H9 (cell line): ENCODE measurements at regions not wholly inside any gene's neighbourhood (a gene's known extent, or its start where the extent isn't known, plus 50 kb on each side); places are given as distances from the start of the nearest gene placed in this dataset.

ENCODE experiments used
- DNase-seq: peaks from one replicate; pipeline ENCODE4 v3.0.0-alpha.2; 2017
- H2AFZ ChIP-seq: one replicate; pipeline ENCODE4 v1.6.1; 2013; ENCODE audit warnings: mild to moderate bottlenecking, low read length, control low read depth, moderate library complexity
- H2AK5ac ChIP-seq: 2 replicates; pipeline ENCODE4 v1.6.1; 2013; ENCODE audit warnings: low read length, control low read depth, mixed read lengths; ENCODE audit not compliant: insufficient read length
- H2BK120ac ChIP-seq: one replicate; pipeline ENCODE4 v1.6.1; 2013; ENCODE audit warnings: low read depth, mild to moderate bottlenecking, low read length, control low read depth, inconsistent platforms; ENCODE audit not compliant: poor library complexity, severe bottlenecking
- H2BK12ac ChIP-seq: 2 replicates; pipeline ENCODE4 v1.6.1; 2013; ENCODE audit warnings: low read length, control low read depth, mixed read lengths, low read depth; ENCODE audit not compliant: insufficient read length
- H2BK15ac ChIP-seq: 2 replicates; pipeline ENCODE4 v1.6.1; 2013; ENCODE audit warnings: low read depth, low read length, control low read depth
- H2BK20ac ChIP-seq: one replicate; pipeline ENCODE4 v1.6.1; 2013; ENCODE audit warnings: low read depth, mild to moderate bottlenecking, low read length, control low read depth, inconsistent platforms; ENCODE audit not compliant: poor library complexity, severe bottlenecking
- H2BK5ac ChIP-seq: 2 replicates; pipeline ENCODE4 v1.6.1; 2013; ENCODE audit warnings: low read length, control low read depth, mixed read lengths; ENCODE audit not compliant: insufficient read length
- H3K14ac ChIP-seq: 2 replicates; pipeline ENCODE4 v1.6.1; 2013; ENCODE audit warnings: low read length, control low read depth; ENCODE audit not compliant: insufficient read depth
- H3K18ac ChIP-seq: 2 replicates; pipeline ENCODE4 v1.6.1; 2013; ENCODE audit warnings: low read depth, mild to moderate bottlenecking, mixed read lengths, low read length, control low read depth; ENCODE audit not compliant: insufficient read length
- H3K23ac ChIP-seq: 2 replicates; pipeline ENCODE4 v1.6.1; 2013; ENCODE audit warnings: low read length, control low read depth, mixed read lengths, low read depth; ENCODE audit not compliant: insufficient read length
- H3K23me2 ChIP-seq: 2 replicates; pipeline ENCODE4 v1.6.1; 2013; ENCODE audit warnings: low read depth, mild to moderate bottlenecking, mixed read lengths, low read length, control low read depth; ENCODE audit not compliant: insufficient read length, poor library complexity, severe bottlenecking
- H3K27ac ChIP-seq: 2 replicates; pipeline ENCODE4 v1.5.1; 2013; ENCODE audit warnings: low read length, control low read depth, mixed read lengths, low read depth; ENCODE audit not compliant: insufficient read length
- H3K27me3 ChIP-seq: 2 replicates; pipeline ENCODE4 v1.6.1; 2013; ENCODE audit warnings: low read length, control low read depth, inconsistent platforms; ENCODE audit not compliant: insufficient read depth
- H3K4ac ChIP-seq: 2 replicates; pipeline ENCODE4 v1.6.1; 2013; ENCODE audit warnings: low read depth, mild to moderate bottlenecking, control low read depth, inconsistent platforms, low read length, moderate library complexity
- H3K4me1 ChIP-seq: 2 replicates; pipeline ENCODE4 v1.6.1; 2013; ENCODE audit warnings: low read length, control low read depth, inconsistent platforms; ENCODE audit not compliant: insufficient read depth
- H3K4me2 ChIP-seq: 2 replicates; pipeline ENCODE4 v1.6.1; 2013; ENCODE audit warnings: low read length, control low read depth, mixed read lengths; ENCODE audit not compliant: insufficient read length, insufficient read depth
- H3K56ac ChIP-seq: 2 replicates; pipeline ENCODE4 v1.6.1; 2013; ENCODE audit warnings: low read depth, mild to moderate bottlenecking, mixed read lengths, low read length, control low read depth; ENCODE audit not compliant: insufficient read length
- H3K79me1 ChIP-seq: 2 replicates; pipeline ENCODE4 v1.6.1; 2013; ENCODE audit warnings: low read depth, mild to moderate bottlenecking, moderate library complexity, low read length, control low read depth, inconsistent platforms; ENCODE audit not compliant: insufficient read depth, poor library complexity, severe bottlenecking
- H3K79me2 ChIP-seq: 2 replicates; pipeline ENCODE4 v1.6.1; 2013; ENCODE audit warnings: low read length, control low read depth, inconsistent platforms; ENCODE audit not compliant: insufficient read depth
- H3K9ac ChIP-seq: 2 replicates; pipeline ENCODE4 v1.6.1; 2013; ENCODE audit warnings: low read length, control low read depth, mixed read lengths; ENCODE audit not compliant: insufficient read length; ENCODE audit errors: extremely low read depth
- H3K9me3 ChIP-seq: one replicate; pipeline ENCODE4 v1.6.1; 2013; ENCODE audit warnings: low read depth, low read length, inconsistent platforms; ENCODE audit not compliant: control insufficient read depth
- H3T11ph ChIP-seq: one replicate; pipeline ENCODE4 v1.6.1; 2013; ENCODE audit warnings: mild to moderate bottlenecking, low read length, control low read depth, inconsistent platforms
- H4K20me1 ChIP-seq: one replicate; pipeline ENCODE4 v1.6.1; 2013; ENCODE audit not compliant: control insufficient read depth, insufficient read length, insufficient read depth
- H4K5ac ChIP-seq: 2 replicates; pipeline ENCODE4 v1.6.1; 2013; ENCODE audit warnings: low read depth, mild to moderate bottlenecking, mixed read lengths, low read length, control low read depth; ENCODE audit not compliant: insufficient read length
- H4K8ac ChIP-seq: replicated peaks from 2 replicates; pipeline ENCODE4 v1.6.1; 2013; ENCODE audit warnings: low read length, control low read depth, mixed read lengths, low read depth; ENCODE audit not compliant: insufficient read length
- H4K91ac ChIP-seq: 2 replicates; pipeline ENCODE4 v1.6.1; 2013; ENCODE audit warnings: low read depth, mild to moderate bottlenecking, moderate library complexity, mixed read lengths, low read length, control low read depth; ENCODE audit not compliant: insufficient read length
- H3K27ac Mint-ChIP-seq, 3 experiments: 2 replicates in 2 of 3; 3 replicates in 1 of 3; pipeline ENCODE4 v1.8.0; 2020 to 2021; ENCODE audit warnings: mixed read lengths in 3 of 3, mild to moderate bottlenecking in 1 of 3, moderate library complexity in 1 of 3
- H3K27me3 Mint-ChIP-seq: 2 replicates; pipeline ENCODE4 v1.8.0; 2021; ENCODE audit warnings: low read depth, mild to moderate bottlenecking, moderate library complexity, mixed read lengths
- H3K36me3 Mint-ChIP-seq, 3 experiments: 2 replicates in 2 of 3; 3 replicates in 1 of 3; pipeline ENCODE4 v1.8.0; 2020 to 2021; ENCODE audit warnings: low read depth in 3 of 3, mixed read lengths in 3 of 3; ENCODE audit not compliant: insufficient read depth in 1 of 3
- H3K4me1 Mint-ChIP-seq, 2 experiments: 2 replicates each; pipeline ENCODE4 v1.8.0; 2020; ENCODE audit warnings: mixed read lengths in 2 of 2
- H3K4me3 Mint-ChIP-seq, 2 experiments: 2 replicates in 1 of 2; 3 replicates in 1 of 2; pipeline ENCODE4 v1.8.0; 2020 to 2021; ENCODE audit warnings: mild to moderate bottlenecking in 2 of 2, mixed read lengths in 2 of 2, moderate library complexity in 1 of 2
- H3K9me3 Mint-ChIP-seq, 2 experiments: 2 replicates in 1 of 2; 3 replicates in 1 of 2; pipeline ENCODE4 v1.8.0; 2020; ENCODE audit warnings: mild to moderate bottlenecking in 2 of 2, mixed read lengths in 2 of 2, moderate library complexity in 1 of 2
- WGBS: extraction: QIAGEN DNeasy Blood & Tissue Kit; methylation state at CpG from one replicate; pipeline ENCODE4 v1.1.7; 2013; ENCODE audit warnings: missing lambda C conversion rate, low lambda C conversion rate, mixed read lengths; ENCODE audit not compliant: insufficient read length; ENCODE audit errors: extremely low coverage; 5-methylcytosine and 5-hydroxymethylcytosine counted together
- TF ChIP-seq, protein P1 (sequence below): fragments of 200-600 bp; sonication (generic); conservative IDR thresholded peaks from 3 replicates; pipeline ENCODE4 v1.8.0; 2021; ENCODE audit warnings: antibody characterized with exemption, mild to moderate bottlenecking

DNA sequence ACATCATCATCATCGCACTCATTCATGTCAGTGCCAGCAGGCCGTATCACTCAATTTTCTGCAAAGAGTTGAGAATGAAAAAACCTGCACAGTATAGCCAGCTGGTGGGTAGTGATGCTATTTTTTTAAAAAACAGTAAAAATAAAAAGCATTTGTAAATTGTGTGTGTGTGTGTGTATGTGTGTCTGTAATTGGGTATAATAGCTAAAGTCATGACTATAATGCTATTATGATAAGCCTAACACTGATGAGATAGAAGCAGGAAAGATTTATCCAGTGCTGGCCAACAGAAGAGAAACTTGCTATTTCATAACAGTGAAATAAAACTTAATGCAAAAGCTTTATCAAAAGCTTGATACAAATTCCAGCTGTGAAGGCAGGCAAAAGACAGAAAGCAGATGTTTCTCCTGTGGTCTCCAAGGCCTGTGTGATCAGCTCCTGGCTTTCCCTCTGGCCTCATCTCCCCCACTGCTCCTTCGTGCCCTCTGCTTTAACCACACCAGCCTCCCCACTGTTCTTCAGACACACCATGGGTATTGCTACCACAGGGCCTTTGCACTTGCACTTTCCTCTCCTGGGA is 206.2 kb upstream of the IRX5 start:
- no peaks in the 10 kb centered on the region for H3K9me3 Mint-ChIP-seq
- Histone ChIP-seq H3K27ac (no peak overlapping the region), H2AFZ (no peak overlapping the region), H3K4me2 (no peak overlapping the region), H3K4me1 (no peaks in the 10 kb centered on the region), H3K4ac (no peak overlapping the region), H3K56ac (no peak overlapping the region), H3T11ph (no peak overlapping the region), H3K27me3 (no peaks in the 10 kb centered on the region), H3K79me1 (no peaks in the 10 kb centered on the region), H2BK120ac (no peak overlapping the region), H4K91ac (no peak overlapping the region), H3K18ac (no peak overlapping the region), H3K14ac (no peak overlapping the region; the same call in 1 of the 2 replicates), H2BK5ac (no peak overlapping the region), H3K9ac (no peak overlapping the region), H2BK15ac (no peak overlapping the region), H4K5ac (no peak overlapping the region), H3K23ac (no peak overlapping the region), H4K20me1 (no peaks in the 10 kb centered on the region), H3K9me3 (no peaks in the 10 kb centered on the region), H3K23me2 (no peaks in the 10 kb centered on the region), H2AK5ac (no peak overlapping the region), H3K79me2 (no peaks in the 10 kb centered on the region), H2BK12ac (no peak overlapping the region), H2BK20ac (no peak overlapping the region), H4K8ac (no peak overlapping the region)
- H3K36me3 Mint-ChIP-seq = no peaks in the 10 kb centered on the region; a peak in 2 of 7 replicates
- TF ChIP-seq, protein P1, sequence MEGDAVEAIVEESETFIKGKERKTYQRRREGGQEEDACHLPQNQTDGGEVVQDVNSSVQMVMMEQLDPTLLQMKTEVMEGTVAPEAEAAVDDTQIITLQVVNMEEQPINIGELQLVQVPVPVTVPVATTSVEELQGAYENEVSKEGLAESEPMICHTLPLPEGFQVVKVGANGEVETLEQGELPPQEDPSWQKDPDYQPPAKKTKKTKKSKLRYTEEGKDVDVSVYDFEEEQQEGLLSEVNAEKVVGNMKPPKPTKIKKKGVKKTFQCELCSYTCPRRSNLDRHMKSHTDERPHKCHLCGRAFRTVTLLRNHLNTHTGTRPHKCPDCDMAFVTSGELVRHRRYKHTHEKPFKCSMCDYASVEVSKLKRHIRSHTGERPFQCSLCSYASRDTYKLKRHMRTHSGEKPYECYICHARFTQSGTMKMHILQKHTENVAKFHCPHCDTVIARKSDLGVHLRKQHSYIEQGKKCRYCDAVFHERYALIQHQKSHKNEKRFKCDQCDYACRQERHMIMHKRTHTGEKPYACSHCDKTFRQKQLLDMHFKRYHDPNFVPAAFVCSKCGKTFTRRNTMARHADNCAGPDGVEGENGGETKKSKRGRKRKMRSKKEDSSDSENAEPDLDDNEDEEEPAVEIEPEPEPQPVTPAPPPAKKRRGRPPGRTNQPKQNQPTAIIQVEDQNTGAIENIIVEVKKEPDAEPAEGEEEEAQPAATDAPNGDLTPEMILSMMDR = no peak
- H3K27ac Mint-ChIP-seq = no peak overlapping the region
- DNase-seq = no peak
- H3K4me1 Mint-ChIP-seq = 0 out of 4 replicates have a peak, but pooled peaks cover 0 to 2% of the 10 kb centered on the region in 2 experiments
- H3K27me3 Mint-ChIP-seq = peaks cover 4% of the 10 kb centered on the region
- WGBS = no CpG with 5 or more reads among the region's 3 CpGs
- no peak overlapping the region for H3K4me3 Mint-ChIP-seq
